Neural cell (in vitro differentiated cells): ENCODE measurements at regions not wholly inside any gene's neighbourhood (a gene's known extent, or its start where the extent isn't known, plus 50 kb on each side); places are given as distances from the start of the nearest gene placed in this dataset.

Source experiments
- H2AFZ ChIP-seq: fragments of 200-600, 300-800 bp; sonication (generic), shearing (Covaris generic); 2 replicates; pipeline ENCODE4 v1.6.0; 2014; ENCODE audit warnings: low read depth, mild to moderate bottlenecking, antibody characterized with exemption, low read length, moderate library complexity
- H3F3A ChIP-seq: fragments of 200-600 bp; shearing (Covaris generic); 2 replicates; pipeline ENCODE4 v1.6.1; 2016; ENCODE audit warnings: mild to moderate bottlenecking, moderate library complexity, mixed read lengths, antibody characterized with exemption, low read length; ENCODE audit not compliant: insufficient read depth, poor library complexity, severe bottlenecking
- H3K27ac ChIP-seq: fragments of 200-600, 300-800 bp; sonication (generic), shearing (Covaris generic); 2 replicates; pipeline ENCODE4 v1.5.1; 2014; ENCODE audit warnings: mild to moderate bottlenecking, low read length, moderate library complexity
- H3K27me3 ChIP-seq: fragments of 300-800, 200-600 bp; sonication (generic), shearing (Covaris generic); 2 replicates; pipeline ENCODE4 v1.6.0; 2014; ENCODE audit warnings: mild to moderate bottlenecking, low read depth, low read length, moderate library complexity; ENCODE audit not compliant: insufficient read depth
- H3K36me3 ChIP-seq: fragments of 300-800, 200-600 bp; sonication (generic), shearing (Covaris generic); 2 replicates; pipeline ENCODE4 v1.5.1; 2014; ENCODE audit warnings: mild to moderate bottlenecking, antibody characterized with exemption, low read length, moderate library complexity; ENCODE audit not compliant: insufficient read depth
- H3K4me2 ChIP-seq: fragments of 300-800, 200-600 bp; sonication (generic), shearing (Covaris generic); 2 replicates; pipeline ENCODE4 v1.6.0; 2014; ENCODE audit warnings: mild to moderate bottlenecking, low read length
- H3K4me3 ChIP-seq: fragments of 300-800, 200-600 bp; sonication (generic), shearing (Covaris generic); 2 replicates; pipeline ENCODE4 v1.5.1; 2014; ENCODE audit warnings: mild to moderate bottlenecking, low read length, moderate library complexity
- H3K79me2 ChIP-seq: fragments of 200-600 bp; shearing (Covaris generic); replicated peaks from 2 replicates; pipeline ENCODE4 v1.6.0; 2014; ENCODE audit warnings: mild to moderate bottlenecking, low read length, moderate library complexity; ENCODE audit not compliant: insufficient read depth
- H3K9ac ChIP-seq: fragments of 300-800, 200-600 bp; sonication (generic), shearing (Covaris generic); 2 replicates; pipeline ENCODE4 v1.6.1; 2016; ENCODE audit warnings: mild to moderate bottlenecking, low read length, mixed read lengths
- H3K9me2 ChIP-seq: fragments of 200-600 bp; shearing (Covaris generic); 2 replicates; pipeline ENCODE4 v1.6.1; 2016; ENCODE audit warnings: mild to moderate bottlenecking, low read length, mixed read lengths; ENCODE audit not compliant: insufficient read depth
- H3K9me3 ChIP-seq: fragments of 200-600, 300-800 bp; sonication (generic), shearing (Covaris generic); 2 replicates; pipeline ENCODE4 v1.6.1; 2016; ENCODE audit warnings: mild to moderate bottlenecking, mixed run types, low read length, moderate library complexity, mixed read lengths
- H4K20me1 ChIP-seq: fragments of 200-600 bp; shearing (Covaris generic); 2 replicates; pipeline ENCODE4 v1.6.1; 2016; ENCODE audit warnings: mild to moderate bottlenecking, mixed run types; ENCODE audit not compliant: insufficient read depth
- CTCF ChIP-seq: fragments of 450-650 bp; IDR thresholded peaks from 2 replicates; pipeline ENCODE4 v1.5.1; 2014; ENCODE audit warnings: antibody characterized with exemption, mild to moderate bottlenecking, moderate library complexity; ENCODE audit not compliant: poor library complexity, severe bottlenecking
- EP300 ChIP-seq: fragments of 450-650 bp; conservative IDR thresholded peaks from 2 replicates; pipeline ENCODE4 v1.6.1; 2014; ENCODE audit warnings: antibody characterized with exemption, mild to moderate bottlenecking, moderate library complexity; ENCODE audit not compliant: poor library complexity, severe bottlenecking
- EZH2 ChIP-seq: fragments of 200-600, 300-800 bp; shearing (Covaris generic), sonication (generic); IDR thresholded peaks from 2 replicates; pipeline ENCODE4 v1.6.1; 2014; ENCODE audit warnings: antibody characterized with exemption, low read length, borderline replicate concordance, mild to moderate bottlenecking; ENCODE audit not compliant: insufficient read depth, poor library complexity, severe bottlenecking
- MXI1 ChIP-seq: fragments of 450-650 bp; conservative IDR thresholded peaks from 2 replicates; pipeline ENCODE4 v1.6.1; 2014; ENCODE audit warnings: antibody characterized with exemption, mild to moderate bottlenecking; ENCODE audit not compliant: poor library complexity, severe bottlenecking
- POLR2AphosphoS5 ChIP-seq: IDR thresholded peaks from 2 replicates; pipeline ENCODE4 v1.6.1; 2012
- RAD21 ChIP-seq: fragments of 450-650 bp; conservative IDR thresholded peaks from 2 replicates; pipeline ENCODE4 v1.6.1; 2014; ENCODE audit warnings: antibody characterized with exemption, mild to moderate bottlenecking, moderate library complexity
- REST ChIP-seq: IDR thresholded peaks from 2 replicates; pipeline ENCODE4 v1.6.1; 2012; ENCODE audit warnings: borderline replicate concordance
- SMC3 ChIP-seq: fragments of 450-650 bp; conservative IDR thresholded peaks from 2 replicates; pipeline ENCODE4 v1.6.1; 2014; ENCODE audit warnings: antibody characterized with exemption, mild to moderate bottlenecking, moderate library complexity; ENCODE audit not compliant: poor library complexity
- TAF1 ChIP-seq: IDR thresholded peaks from 2 replicates; pipeline ENCODE4 v1.6.1; 2012; ENCODE audit warnings: low read depth

GRCh38 chr6:9862603-9863167, 552.2 kb downstream of the TFAP2A start:
- no peak for TF ChIP-seq EP300
- no peak for TF ChIP-seq EZH2
- no peak for TF ChIP-seq RAD21
- no peak for TF ChIP-seq MXI1
- TF ChIP-seq SMC3 = no peak
- TF ChIP-seq POLR2AphosphoS5 = no peak
- no peak for TF ChIP-seq REST
- TF ChIP-seq CTCF = no peak
- no peak for TF ChIP-seq TAF1
- H3K79me2 ChIP-seq = no peaks in the 10 kb centered on the region
- H3K4me3 ChIP-seq = no peak overlapping the region
- no peak overlapping the region for H3K4me2 ChIP-seq
- H3K27me3 ChIP-seq = no peaks in the 10 kb centered on the region
- H3K9me3 ChIP-seq = no peaks in the 10 kb centered on the region
- no peaks in the 10 kb centered on the region for H3K9me2 ChIP-seq
- H3K27ac ChIP-seq = no peak overlapping the region
- H2AFZ ChIP-seq = no peak overlapping the region
- no peaks in the 10 kb centered on the region for H4K20me1 ChIP-seq
- no peak overlapping the region for H3K9ac ChIP-seq
- H3F3A ChIP-seq = no peaks in the 10 kb centered on the region
- H3K36me3 ChIP-seq = no peaks in the 10 kb centered on the region

GRCh38 chr6:9851541-9852380, 563.1 kb downstream of the TFAP2A start:
- Histone ChIP-seq H3K9ac (no peak overlapping the region), H2AFZ (no peak overlapping the region), H4K20me1 (no peaks in the 10 kb centered on the region), H3K27ac (no peak overlapping the region), H3K4me3 (no peak overlapping the region), H3K36me3 (no peaks in the 10 kb centered on the region), H3F3A (no peaks in the 10 kb centered on the region), H3K9me2 (no peaks in the 10 kb centered on the region), H3K79me2 (no peaks in the 10 kb centered on the region), H3K9me3 (peaks cover 5% of the 10 kb centered on the region), H3K4me2 (no peak overlapping the region), H3K27me3 (no peaks in the 10 kb centered on the region)
- TF ChIP-seq REST (no peak), EP300 (no peak), MXI1 (no peak), TAF1 (no peak), SMC3 (no peak), RAD21 (no peak), CTCF (no peak), EZH2 (no peak), POLR2AphosphoS5 (no peak)
